ENCODE measurements at regions not wholly inside any gene's neighbourhood (a gene's known extent, or its start where the extent isn't known, plus 50 kb on each side); places are given as distances from the start of the nearest gene placed in this dataset.

DNA sequence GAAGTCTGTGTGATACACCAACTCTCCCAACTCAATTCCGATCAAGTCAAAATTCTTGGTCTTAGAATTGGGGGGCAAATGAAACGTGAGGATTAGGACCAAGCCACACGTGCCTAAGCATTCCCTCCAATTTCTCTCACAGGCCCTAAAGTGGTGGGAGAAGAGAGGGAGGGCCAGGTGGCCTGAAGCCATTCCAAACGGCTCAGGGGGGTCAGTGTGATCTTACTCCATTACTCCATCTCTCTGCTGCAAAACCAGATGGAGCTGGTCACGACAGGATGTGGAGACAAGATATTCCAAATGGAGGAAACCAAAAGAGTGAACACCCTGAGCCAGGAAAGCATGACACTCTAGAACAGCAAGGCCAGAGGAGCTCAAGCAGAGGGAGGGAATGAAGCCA, 195.4 kb downstream of the FOXO1 start:
- no peak for TF ChIP-seq EZH2 (IDR thresholded peaks at IDR 0.05; ENCODE audit: low read length)
- TF ChIP-seq, protein P1, sequence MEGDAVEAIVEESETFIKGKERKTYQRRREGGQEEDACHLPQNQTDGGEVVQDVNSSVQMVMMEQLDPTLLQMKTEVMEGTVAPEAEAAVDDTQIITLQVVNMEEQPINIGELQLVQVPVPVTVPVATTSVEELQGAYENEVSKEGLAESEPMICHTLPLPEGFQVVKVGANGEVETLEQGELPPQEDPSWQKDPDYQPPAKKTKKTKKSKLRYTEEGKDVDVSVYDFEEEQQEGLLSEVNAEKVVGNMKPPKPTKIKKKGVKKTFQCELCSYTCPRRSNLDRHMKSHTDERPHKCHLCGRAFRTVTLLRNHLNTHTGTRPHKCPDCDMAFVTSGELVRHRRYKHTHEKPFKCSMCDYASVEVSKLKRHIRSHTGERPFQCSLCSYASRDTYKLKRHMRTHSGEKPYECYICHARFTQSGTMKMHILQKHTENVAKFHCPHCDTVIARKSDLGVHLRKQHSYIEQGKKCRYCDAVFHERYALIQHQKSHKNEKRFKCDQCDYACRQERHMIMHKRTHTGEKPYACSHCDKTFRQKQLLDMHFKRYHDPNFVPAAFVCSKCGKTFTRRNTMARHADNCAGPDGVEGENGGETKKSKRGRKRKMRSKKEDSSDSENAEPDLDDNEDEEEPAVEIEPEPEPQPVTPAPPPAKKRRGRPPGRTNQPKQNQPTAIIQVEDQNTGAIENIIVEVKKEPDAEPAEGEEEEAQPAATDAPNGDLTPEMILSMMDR (optimal IDR thresholded peaks at IDR 0.05 in 1 of 3, IDR thresholded peaks at IDR 0.05 in 1 of 3, conservative IDR thresholded peaks at IDR 0.05 in 1 of 3; ENCODE audit: extremely low read depth in 1 of 3, insufficient read depth in 2 of 3, low read length in 3 of 3): no peak

Data from keratinocyte (primary cell).